ENCODE measurements at regions not wholly inside any gene's neighbourhood (a gene's known extent, or its start where the extent isn't known, plus 50 kb on each side); places are given as distances from the start of the nearest gene placed in this dataset.

DNA sequence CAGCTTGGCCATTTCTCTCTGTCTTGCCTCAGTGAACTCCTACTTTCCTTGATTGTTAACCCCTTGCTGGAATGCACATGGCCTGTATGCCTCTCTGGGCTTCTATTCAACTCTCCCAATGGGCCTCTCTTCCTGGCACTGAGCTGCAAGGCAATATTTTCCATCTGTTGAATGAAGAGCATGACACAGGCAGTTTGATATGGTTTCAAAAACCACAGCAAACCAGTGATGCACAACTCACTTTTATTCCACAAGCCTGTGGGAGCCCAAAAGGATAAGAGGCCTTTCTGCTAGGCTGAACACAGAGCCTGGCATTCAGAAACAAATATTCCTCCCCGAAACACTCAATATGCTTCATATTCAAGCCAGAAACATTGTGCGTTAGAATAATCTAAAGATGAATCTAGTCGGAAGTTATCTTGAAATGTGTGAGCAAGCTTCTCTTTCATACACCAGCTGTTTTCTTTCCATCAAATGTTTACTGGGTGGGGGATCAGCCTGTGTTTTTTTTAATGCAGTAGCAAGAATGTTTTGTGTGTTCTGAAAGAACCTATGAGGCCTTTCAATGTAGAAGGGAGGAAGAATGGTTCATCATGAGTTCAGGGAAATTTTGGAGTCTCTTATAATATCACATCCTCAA is 443.1 kb upstream of the SPRY2 start:
- H3K9me3 ChIP-seq = no peaks in the 10 kb centered on the region
- no peak overlapping the region for H3K4me3 ChIP-seq
- DNase-seq = no peak
- H3K27ac ChIP-seq = no peak overlapping the region
- H3K4me1 ChIP-seq = no peaks in the 10 kb centered on the region
- H3K9ac ChIP-seq (ENCODE audit: low read depth in 2 of 2, low read length in 2 of 2) = no peak overlapping the region
- intact Hi-C loops (cut with DNase I) = no loop called here
- no peaks in the 10 kb centered on the region for H3K27me3 ChIP-seq
- TF ChIP-seq, protein P1, sequence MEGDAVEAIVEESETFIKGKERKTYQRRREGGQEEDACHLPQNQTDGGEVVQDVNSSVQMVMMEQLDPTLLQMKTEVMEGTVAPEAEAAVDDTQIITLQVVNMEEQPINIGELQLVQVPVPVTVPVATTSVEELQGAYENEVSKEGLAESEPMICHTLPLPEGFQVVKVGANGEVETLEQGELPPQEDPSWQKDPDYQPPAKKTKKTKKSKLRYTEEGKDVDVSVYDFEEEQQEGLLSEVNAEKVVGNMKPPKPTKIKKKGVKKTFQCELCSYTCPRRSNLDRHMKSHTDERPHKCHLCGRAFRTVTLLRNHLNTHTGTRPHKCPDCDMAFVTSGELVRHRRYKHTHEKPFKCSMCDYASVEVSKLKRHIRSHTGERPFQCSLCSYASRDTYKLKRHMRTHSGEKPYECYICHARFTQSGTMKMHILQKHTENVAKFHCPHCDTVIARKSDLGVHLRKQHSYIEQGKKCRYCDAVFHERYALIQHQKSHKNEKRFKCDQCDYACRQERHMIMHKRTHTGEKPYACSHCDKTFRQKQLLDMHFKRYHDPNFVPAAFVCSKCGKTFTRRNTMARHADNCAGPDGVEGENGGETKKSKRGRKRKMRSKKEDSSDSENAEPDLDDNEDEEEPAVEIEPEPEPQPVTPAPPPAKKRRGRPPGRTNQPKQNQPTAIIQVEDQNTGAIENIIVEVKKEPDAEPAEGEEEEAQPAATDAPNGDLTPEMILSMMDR (IDR thresholded peaks at IDR 0.05) = no peak
- H3K36me3 ChIP-seq = no peaks in the 10 kb centered on the region

DNA sequence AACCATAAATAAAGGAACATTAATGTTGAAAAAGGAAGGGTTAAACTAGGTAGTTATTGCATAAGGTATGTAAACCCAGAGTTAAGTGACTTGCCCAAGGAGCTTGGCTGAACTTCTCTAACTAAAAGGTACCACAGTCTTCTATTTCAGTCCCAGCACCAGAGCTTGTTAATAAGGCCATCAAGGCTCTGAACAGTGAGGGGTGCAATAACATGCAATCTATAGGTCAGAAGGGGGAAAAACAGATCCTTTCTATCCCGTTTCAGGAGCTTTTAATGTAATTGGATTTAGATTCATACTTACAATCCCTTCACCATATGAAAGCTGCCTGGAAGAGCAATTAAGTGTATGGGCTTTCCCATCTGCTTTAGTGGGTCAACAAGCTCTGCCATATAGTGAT is 441.5 kb upstream of the SPRY2 start:
- TF ChIP-seq, protein P1 (IDR thresholded peaks at IDR 0.05) = no peak
- Histone ChIP-seq H3K9ac (ENCODE audit: low read depth in 2 of 2, low read length in 2 of 2) (no peak overlapping the region), H3K36me3 (no peaks in the 10 kb centered on the region), H3K4me1 (no peaks in the 10 kb centered on the region), H3K4me3 (no peak overlapping the region), H3K27me3 (no peaks in the 10 kb centered on the region), H3K27ac (no peak overlapping the region), H3K9me3 (no peaks in the 10 kb centered on the region)
- intact Hi-C loops (cut with DNase I) = no loop called here
- DNase-seq = no peak

DNA sequence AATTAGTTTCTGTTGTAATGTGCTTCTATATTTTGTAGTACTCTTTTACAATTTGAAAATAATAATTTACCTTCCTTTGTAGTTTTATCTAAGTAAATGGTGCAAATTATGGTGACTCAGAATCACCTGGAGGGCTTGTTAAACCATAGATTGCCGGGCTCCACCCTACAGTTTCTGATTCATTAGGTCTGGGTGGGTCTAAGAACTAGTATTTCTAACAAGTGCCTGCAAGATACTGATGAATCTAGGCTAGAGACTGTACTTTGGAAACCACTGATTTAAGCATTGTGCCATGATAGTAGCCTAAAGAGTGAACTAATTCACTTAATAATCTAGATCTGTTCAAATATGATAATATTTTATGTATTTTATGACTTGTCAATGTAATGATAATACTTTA is 437.4 kb upstream of the SPRY2 start:
- H3K4me1 ChIP-seq = no peaks in the 10 kb centered on the region
- intact Hi-C loops (cut with DNase I) = no loop called here
- H3K4me3 ChIP-seq = no peak overlapping the region
- H3K9me3 ChIP-seq = no peaks in the 10 kb centered on the region
- H3K27ac ChIP-seq = no peak overlapping the region
- TF ChIP-seq, protein P1 (IDR thresholded peaks at IDR 0.05) = no peak
- DNase-seq = no peak
- H3K27me3 ChIP-seq = no peaks in the 10 kb centered on the region
- no peak overlapping the region for H3K9ac ChIP-seq (ENCODE audit: low read depth in 2 of 2, low read length in 2 of 2)
- H3K36me3 ChIP-seq = no peaks in the 10 kb centered on the region

DNA sequence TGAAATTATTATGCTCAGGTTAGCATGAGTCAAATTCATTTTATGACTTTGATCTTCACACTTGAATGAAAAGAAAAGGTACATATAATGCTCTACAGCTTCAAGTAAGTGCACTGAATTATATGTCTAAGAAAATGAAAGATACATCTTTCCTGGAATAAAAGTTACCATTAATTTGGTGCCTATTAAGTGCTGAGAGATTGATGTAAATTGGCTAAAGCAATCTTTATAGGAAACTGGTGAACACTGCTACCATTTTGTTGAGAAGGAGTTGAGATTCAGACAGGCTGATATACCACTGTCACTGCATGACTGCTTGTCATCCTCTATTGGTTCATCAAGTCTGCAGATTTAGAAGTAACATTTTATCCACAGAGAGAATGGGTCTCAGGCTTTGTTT is 416.8 kb upstream of the SPRY2 start:
- Histone ChIP-seq H3K9ac (ENCODE audit: low read depth in 2 of 2, low read length in 2 of 2) (no peak overlapping the region), H3K36me3 (no peaks in the 10 kb centered on the region), H3K27me3 (no peaks in the 10 kb centered on the region), H3K4me3 (no peak overlapping the region), H3K4me1 (no peaks in the 10 kb centered on the region), H3K27ac (no peak overlapping the region), H3K9me3 (no peaks in the 10 kb centered on the region)
- intact Hi-C loops (cut with DNase I) = no loop called here
- TF ChIP-seq, protein P1 (IDR thresholded peaks at IDR 0.05) = no peak
- DNase-seq = no peak

DNA sequence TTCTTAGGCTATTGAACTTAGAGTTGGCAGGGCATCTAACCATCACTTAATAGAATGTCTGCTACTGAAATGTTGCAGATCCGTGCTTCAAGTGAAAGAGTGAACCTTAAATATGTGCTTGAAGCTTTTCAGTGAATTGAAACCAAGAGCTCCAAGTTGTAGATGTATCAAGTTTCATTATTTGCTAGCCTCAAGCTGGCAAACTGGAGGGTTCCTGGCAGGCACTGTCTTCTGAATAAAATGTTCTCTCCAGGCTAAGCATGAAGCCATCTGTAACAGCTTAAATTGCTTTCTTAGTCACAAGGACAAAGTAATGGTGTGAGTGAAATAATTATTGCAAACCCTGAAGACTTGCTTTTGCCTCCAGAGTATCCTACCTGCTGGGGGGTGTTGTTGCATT is 415.0 kb upstream of the SPRY2 start:
- no peaks in the 10 kb centered on the region for H3K4me1 ChIP-seq
- H3K9ac ChIP-seq (ENCODE audit: low read depth in 2 of 2, low read length in 2 of 2) = no peak overlapping the region
- H3K9me3 ChIP-seq = no peaks in the 10 kb centered on the region
- DNase-seq = no peak
- no peak overlapping the region for H3K4me3 ChIP-seq
- TF ChIP-seq, protein P1 (IDR thresholded peaks at IDR 0.05) = no peak
- no peaks in the 10 kb centered on the region for H3K36me3 ChIP-seq
- no peak overlapping the region for H3K27ac ChIP-seq
- intact Hi-C loops (cut with DNase I) = no loop called here
- no peaks in the 10 kb centered on the region for H3K27me3 ChIP-seq

Measured in colonic mucosa (tissue), 4 donors.